HG02623 (cell line): ENCODE measurements at regions not wholly inside any gene's neighbourhood (a gene's known extent, or its start where the extent isn't known, plus 50 kb on each side); places are given as distances from the start of the nearest gene placed in this dataset.

Source experiments
- ATAC-seq: cut with Tn5 transposase; IDR thresholded peaks from one replicate; pipeline ENCODE4 v1.9.1; 2021; ENCODE audit warnings: moderate library complexity; ENCODE audit not compliant: unreplicated experiment

GRCh38 chr22:22417495-22418162 lies 90.9 kb downstream of the ZNF280B start:
- ATAC-seq, result no peak

DNA sequence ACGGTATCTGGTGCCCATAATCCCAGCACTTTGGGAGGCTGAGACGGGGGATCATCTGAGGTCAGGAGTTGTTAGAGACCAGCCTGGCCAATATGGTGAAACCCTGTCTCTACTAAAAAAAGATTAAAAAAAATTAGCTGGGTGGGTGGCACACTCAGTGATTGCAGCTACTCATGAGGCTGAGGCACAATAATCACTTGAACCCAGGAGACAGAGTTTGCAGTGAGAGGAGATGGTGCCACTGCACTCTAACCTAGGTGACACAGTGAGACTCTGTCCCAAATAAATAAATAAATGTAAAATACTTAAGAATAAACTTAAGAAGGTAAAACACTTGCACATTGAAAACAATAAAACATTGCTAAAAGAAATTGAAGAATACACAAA lies 90.4 kb downstream of the ZNF280B start:
- no peak for ATAC-seq

- ATAC-seq, result no peak
Measured at GRCh38 chr22:22418957-22419356, 89.6 kb downstream of the ZNF280B start.

- no peak for ATAC-seq
Measured at GRCh38 chr22:22420580-22420979, 88.0 kb downstream of the ZNF280B start.

GRCh38 chr22:22421392-22421791 lies 87.2 kb downstream of the ZNF280B start:
- no peak for ATAC-seq

DNA sequence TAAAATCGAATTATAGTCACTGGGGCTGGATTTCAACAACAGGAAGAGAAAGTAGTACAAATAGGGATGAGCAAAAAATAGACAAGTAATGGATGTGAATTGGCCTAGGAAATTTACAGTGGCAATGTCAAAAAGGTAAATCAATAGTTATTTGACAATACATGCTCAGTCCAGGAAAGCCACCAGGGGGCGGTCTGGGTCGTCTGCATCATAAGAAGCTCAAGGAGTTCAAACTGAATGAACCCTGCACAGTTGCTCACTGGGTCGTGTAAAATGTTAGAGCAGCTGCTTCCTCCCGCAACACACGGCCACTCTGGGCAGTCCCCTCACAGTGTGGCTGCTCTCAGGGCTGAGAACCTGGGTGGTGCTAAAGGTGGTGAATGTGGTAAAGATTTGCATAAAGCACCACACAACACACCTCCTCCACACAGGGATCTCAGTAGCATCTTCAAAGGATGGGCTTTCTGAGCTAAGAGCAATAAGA lies 85.9 kb downstream of the ZNF280B start:
- peak; percentile 92 for ATAC-seq

- ATAC-seq, result no peak
Measured at GRCh38 chr22:22423681-22424080, 84.9 kb downstream of the ZNF280B start.

DNA sequence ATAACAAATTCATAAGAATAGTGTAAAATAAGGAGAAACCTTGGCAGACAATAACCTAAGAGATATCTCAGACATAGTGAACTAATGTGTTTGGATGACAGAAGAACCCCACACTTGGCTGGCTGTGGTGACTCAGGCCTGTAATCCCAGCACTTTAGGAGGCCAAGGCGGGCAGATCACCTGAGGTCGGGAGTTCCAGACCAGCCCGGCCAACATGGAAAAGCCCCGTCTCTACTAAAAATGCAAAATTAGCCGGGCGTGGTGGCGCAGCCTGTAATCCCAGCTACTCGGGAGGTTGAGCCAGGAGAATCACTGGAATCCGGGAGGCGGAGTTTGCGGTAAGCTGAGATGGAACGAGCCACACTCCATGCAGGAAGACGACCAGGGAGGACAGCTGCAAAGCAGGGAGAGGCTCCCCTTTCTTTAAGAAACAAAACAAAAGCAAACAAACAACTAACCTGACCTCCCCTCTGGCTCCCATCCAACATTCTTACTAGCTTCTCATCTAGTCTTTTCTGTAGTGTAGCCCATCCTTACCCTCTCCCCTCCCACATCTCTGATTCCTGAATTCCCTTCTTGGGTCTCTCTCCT lies 84.2 kb downstream of the ZNF280B start:
- ATAC-seq, result no peak

DNA sequence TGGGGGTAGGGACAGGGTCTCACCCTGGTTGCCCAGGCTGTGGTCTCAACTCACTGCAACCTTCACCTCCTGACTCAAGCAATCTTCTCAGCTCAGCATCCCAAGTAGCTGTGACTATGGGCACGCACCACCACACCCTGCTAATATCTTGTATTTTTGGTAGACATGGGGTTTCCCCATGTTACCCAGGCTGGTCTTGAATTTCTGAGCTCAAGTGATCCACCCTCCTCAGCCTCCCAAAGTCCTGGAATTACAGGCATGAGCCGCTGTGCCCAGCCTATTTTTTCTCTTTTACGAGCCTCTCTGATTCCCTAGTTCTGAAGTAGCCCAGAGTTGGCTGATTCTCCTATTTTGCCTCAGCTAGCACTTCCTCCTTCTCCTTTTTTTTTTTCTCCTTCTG lies 83.6 kb downstream of the ZNF280B start:
- ATAC-seq, result no peak

GRCh38 chr22:22425356-22425755 lies 83.2 kb downstream of the ZNF280B start:
- no peak for ATAC-seq

GRCh38 chr22:22425783-22426624 lies 82.5 kb downstream of the ZNF280B start:
- ATAC-seq, result no peak

DNA sequence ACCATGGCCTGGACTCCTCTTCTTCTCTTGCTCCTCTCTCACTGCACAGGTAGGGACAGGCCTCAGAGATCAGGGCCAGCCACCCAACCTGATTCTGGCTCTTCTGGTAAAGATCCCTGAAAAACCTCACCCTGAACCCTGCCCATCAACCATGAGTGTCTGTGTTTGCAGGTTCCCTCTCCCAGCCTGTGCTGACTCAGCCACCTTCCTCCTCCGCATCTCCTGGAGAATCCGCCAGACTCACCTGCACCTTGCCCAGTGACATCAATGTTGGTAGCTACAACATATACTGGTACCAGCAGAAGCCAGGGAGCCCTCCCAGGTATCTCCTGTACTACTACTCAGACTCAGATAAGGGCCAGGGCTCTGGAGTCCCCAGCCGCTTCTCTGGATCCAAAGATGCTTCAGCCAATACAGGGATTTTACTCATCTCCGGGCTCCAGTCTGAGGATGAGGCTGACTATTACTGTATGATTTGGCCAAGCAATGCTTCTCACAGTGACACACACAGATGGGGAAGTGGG lies 80.9 kb downstream of the ZNF280B start:
- ATAC-seq, result no peak

DNA sequence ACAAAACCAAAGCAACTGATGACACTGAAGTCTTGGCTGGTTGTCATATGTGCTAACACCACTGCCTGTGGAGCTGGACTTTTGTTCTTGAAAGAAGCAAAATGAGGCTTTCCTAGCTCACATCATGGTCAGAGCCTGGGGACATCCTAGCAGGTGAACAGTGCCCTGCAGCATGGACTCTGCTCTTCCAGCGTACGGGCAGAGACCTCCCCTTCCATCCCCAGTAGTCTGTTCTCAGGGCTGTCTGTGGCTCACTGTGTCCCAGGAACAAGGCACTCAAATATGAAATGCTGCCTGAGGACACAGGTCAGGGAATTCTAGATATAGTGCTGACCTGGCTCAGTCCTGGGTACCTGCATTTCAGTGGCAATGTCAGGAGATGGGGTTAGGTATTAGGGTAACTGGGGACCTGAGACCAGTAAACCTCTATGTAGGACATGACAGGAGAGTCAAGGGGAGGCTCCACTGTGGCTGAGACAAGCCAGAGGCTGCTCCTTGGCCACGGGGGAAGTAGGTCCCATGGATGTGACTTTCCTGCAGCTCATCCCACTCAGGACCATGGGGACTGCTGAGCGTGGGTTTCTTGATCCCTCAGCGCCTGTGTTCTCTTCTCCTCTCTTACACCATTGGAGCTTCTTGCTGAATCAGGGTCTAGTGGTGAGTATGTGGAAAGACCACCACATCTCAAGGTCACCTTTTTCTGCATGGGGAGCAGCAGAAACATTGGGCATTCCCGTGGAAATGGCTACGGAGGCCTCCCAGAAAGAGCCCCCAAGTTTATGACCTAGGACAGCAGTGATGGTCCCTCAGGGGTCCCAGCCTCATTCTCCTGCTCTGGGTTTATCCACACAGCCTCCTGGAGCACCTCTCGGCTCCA lies 80.1 kb downstream of the ZNF280B start:
- no peak for ATAC-seq

DNA sequence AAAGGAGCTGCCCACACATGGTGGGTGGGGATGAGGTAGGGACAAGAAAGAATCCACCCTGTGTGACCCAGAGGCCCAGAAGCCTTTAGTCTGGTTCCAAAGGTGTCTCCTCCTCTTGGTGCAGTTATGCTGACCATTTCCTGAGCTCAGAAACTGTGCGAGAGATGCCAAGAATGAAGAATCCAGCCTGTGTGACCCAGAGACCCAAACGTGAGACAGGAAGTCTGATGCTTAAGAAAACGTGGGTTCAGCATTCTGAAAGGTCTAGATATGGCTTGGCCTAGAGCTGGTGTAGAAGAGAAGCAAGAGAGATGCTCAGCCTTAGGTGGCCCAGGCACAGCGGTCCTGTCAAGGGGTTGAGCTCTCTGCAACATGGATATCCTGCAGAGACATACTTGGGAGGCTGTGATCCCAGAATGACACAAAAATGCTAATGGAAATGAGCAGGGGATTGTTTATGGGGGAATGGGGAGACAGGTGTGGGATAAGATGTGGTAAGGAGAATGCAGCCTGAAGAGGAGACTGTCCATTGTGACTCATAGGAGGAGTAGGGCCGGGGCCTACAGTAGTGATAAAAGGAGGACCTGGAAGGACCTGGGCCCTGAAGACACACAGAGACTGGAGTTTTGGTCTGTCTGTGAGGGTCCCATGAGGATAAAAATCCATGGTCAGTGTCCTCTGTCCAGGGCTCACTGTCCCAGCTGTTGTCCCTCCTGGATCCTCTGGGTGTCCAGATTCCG lies 79.0 kb downstream of the ZNF280B start:
- no peak for ATAC-seq

GRCh38 chr22:22430111-22430820 lies 78.3 kb downstream of the ZNF280B start:
- no peak for ATAC-seq

- no peak for ATAC-seq
Measured at GRCh38 chr22:22431271-22432220, 77.0 kb downstream of the ZNF280B start.

DNA sequence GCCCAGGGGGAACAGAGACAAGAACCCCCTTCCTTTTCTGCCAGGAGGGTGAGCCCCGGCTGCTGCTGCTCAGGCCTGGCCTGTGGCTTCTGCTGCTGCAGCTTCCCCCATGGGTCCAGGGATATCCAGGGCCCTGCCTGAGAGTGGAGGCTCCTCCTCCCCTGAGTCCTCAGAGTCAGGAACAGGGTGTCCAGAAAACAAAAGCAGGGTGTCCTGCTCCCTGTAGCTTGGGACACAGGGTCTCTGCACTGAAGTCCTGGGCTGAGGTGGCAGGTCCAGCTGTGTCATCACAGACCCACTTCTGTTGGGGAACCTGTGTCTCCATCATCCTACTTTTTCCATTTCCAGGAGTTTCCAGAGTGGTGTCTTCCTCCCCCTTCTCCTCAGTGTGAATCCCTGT lies 76.1 kb downstream of the ZNF280B start:
- ATAC-seq, result no peak

- ATAC-seq, result no peak
Measured at GRCh38 chr22:22432937-22433336, 75.6 kb downstream of the ZNF280B start.
